GM12873 (cell line): ENCODE measurements at regions not wholly inside any gene's neighbourhood (a gene's known extent, or its start where the extent isn't known, plus 50 kb on each side); places are given as distances from the start of the nearest gene placed in this dataset.

Experiments used
- TF ChIP-seq, protein P1 (sequence below): IDR thresholded peaks from 2 replicates; pipeline ENCODE4 v1.5.1; 2012; ENCODE audit warnings: low read depth, mild to moderate bottlenecking, moderate library complexity, low read length, control low read depth; ENCODE audit not compliant: insufficient read depth; ENCODE audit errors: missing control alignments

DNA sequence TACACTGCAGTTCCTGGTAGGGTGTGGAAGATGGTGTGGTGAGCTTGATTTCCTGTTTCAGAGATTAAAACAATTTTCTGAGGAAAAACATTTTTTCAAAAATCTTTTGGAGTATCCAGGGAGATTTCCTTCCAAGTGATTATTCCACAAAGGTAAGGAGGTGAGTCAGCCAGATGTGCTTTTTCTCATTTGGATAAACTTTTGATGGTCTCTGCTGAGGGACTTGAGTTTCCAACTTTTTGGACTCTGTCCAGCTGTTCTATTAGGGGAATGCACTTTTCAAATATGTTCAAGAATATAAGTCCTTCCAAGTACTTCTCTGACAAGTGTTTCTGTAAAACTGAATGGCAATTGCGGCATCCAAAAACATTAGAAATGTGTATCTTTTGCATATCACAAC is 628.8 kb upstream of the ADAMTS5 start:
- TF ChIP-seq, protein P1, sequence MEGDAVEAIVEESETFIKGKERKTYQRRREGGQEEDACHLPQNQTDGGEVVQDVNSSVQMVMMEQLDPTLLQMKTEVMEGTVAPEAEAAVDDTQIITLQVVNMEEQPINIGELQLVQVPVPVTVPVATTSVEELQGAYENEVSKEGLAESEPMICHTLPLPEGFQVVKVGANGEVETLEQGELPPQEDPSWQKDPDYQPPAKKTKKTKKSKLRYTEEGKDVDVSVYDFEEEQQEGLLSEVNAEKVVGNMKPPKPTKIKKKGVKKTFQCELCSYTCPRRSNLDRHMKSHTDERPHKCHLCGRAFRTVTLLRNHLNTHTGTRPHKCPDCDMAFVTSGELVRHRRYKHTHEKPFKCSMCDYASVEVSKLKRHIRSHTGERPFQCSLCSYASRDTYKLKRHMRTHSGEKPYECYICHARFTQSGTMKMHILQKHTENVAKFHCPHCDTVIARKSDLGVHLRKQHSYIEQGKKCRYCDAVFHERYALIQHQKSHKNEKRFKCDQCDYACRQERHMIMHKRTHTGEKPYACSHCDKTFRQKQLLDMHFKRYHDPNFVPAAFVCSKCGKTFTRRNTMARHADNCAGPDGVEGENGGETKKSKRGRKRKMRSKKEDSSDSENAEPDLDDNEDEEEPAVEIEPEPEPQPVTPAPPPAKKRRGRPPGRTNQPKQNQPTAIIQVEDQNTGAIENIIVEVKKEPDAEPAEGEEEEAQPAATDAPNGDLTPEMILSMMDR, result no peak

DNA sequence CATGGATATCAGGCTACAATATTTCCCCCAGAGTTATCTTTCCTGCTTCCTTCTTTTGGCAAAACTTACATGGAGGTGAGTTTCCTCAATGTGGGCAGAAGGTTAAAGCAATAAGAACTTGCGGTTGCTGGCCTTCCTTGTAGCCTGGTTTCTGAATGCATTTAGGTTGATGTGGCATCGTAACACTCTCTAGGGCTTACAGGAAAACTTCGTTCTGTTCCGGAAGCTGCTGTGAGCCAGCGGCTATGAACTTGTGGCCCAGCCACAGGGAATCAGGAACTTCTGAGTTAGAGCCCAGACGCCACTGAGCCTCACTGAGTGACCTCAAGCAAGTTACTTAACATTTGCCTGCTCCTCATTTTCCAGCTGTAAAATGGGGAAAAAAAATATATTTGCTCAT is 623.4 kb upstream of the ADAMTS5 start:
- TF ChIP-seq, protein P1, result no peak

DNA sequence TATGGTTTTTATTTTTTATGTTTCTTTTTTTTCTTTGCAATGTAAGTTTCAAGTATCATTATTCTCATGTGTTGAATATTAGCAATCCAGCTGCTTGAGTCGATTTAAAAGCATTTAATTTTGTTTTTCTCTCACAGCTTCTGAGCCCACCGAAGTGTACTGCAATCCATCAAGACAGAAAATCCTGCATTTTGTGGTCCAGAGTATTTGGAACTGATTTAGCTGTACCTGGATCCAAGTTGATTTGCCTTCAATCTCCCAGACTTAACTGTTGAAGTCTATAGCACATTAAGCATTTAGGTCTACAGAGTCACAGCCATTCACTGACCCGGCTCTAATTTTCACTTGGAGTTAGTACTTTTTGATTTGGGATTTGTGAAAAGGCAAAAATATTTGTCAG is 622.9 kb upstream of the ADAMTS5 start:
- TF ChIP-seq, protein P1, result no peak

DNA sequence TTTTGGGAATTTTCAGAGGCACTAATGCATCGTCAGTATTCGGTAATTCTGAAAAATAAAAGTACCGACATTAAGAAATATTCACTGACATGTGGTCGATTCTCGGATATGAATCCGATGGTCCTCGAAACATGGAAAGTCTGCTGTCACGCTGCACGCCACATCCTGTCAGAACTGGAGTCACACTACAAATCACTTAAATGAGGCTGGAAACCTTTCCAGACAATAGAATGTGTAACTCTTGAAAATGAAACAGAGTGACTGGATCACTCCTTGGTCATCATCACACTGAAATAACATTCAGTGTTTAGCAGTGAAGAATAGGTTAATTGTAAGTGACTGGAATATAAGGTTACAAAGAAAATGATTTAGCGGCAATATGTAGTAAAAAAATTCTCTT is 620.1 kb upstream of the ADAMTS5 start:
- TF ChIP-seq, protein P1, result no peak

DNA sequence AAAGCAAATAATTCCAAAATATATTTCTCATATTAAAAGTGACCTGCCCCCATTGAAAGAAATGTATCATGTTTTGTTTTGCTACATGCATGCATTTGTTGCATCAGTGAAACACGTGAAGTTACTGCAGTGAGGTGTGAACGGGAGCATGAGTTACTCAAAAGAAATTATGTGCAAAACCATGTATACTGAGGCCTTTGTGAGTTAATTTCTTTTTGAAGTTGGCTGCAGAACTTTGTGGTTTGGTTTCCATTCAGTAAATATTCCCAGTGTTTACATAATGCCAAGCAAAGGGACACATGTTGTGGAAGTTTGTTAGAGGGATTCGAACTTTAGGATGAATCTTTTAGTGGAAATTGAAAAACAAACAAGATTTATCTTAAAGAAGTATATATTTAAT is 619.4 kb upstream of the ADAMTS5 start:
- TF ChIP-seq, protein P1, result no peak

DNA sequence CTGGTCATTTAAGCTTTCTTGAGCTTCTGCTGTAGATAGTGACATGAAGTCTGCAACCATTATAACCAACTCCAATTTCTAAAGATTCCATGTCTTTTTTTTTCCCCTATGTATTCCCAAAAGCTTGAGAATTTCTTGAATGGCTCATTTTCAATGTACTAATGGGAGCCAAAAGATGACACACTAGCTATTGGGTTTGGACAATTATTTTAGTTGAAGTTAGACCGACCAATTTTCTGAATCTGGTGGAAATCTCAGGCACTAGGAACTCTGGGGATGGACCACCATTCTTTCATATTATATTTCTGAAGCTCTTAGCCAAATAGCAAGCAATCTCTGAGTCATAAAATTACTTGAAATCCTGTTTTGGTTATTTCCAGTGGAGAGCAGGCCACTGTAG is 617.4 kb upstream of the ADAMTS5 start:
- TF ChIP-seq, protein P1, result no peak

DNA sequence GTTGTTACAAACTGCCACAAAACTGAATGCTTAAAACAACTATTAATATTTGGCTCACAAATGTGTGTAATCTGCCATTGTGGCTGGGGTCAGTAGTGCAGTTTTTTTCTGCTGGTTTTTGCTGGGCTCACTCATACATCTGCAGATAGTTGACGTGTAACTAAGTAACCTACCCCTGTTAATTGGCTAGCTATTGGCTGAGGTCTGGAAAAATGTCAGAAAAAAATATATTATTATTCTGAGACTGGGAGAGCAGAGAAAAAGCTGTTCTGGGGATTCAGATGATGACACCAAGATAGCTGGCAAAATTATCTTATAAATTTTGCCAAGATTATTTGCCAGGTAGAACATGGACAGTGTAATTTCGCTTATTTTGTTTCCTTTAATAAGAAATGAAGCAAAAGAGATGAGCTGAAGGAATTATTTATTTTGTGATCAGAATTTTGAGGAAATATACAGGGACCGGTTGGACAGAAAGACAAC is 616.1 kb upstream of the ADAMTS5 start:
- TF ChIP-seq, protein P1, result no peak
